ENCODE measurements at regions not wholly inside any gene's neighbourhood (a gene's known extent, or its start where the extent isn't known, plus 50 kb on each side); places are given as distances from the start of the nearest gene placed in this dataset.
A peak's percentile ranks its signal among the peaks of the same experiment; 100 is the strongest.

GRCh38 chr10:108716352-108716751 lies 1207.0 kb downstream of the XPNPEP1 start:
- H3K27ac ChIP-seq (ENCODE audit: low read length) = no peak overlapping the region
- no peaks in the 10 kb centered on the region for H3K9me3 ChIP-seq (ENCODE audit: low read length)
- no peaks in the 10 kb centered on the region for H4K20me1 ChIP-seq (ENCODE audit: insufficient read depth)
- no peaks in the 10 kb centered on the region for H3K9me2 ChIP-seq (ENCODE audit: insufficient read depth, low read length)
- no peaks in the 10 kb centered on the region for H3F3A ChIP-seq (ENCODE audit: insufficient read depth, low read length, poor library complexity, severe bottlenecking)
- no peak overlapping the region for H3K4me3 ChIP-seq (ENCODE audit: low read length)
- no peaks in the 10 kb centered on the region for H3K79me2 ChIP-seq (replicated peaks; ENCODE audit: insufficient read depth, low read length)
- no peaks in the 10 kb centered on the region for H3K36me3 ChIP-seq (ENCODE audit: insufficient read depth, low read length)
- no peak overlapping the region for H3K4me2 ChIP-seq (ENCODE audit: low read length)
- no peak overlapping the region for H3K9ac ChIP-seq (ENCODE audit: low read length)
- H2AFZ ChIP-seq (ENCODE audit: low read depth, low read length) = no peak overlapping the region
- H3K27me3 ChIP-seq (ENCODE audit: insufficient read depth, low read depth, low read length) = no peaks in the 10 kb centered on the region
- TF ChIP-seq MXI1 (conservative IDR thresholded peaks at IDR 0.05; ENCODE audit: poor library complexity, severe bottlenecking) (no peak), SMC3 (conservative IDR thresholded peaks at IDR 0.05; ENCODE audit: poor library complexity) (no peak), CTCF (IDR thresholded peaks at IDR 0.05; ENCODE audit: poor library complexity, severe bottlenecking) (no peak), EP300 (conservative IDR thresholded peaks at IDR 0.05; ENCODE audit: poor library complexity, severe bottlenecking) (no peak), TAF1 (IDR thresholded peaks at IDR 0.05; ENCODE audit: low read depth) (no peak), POLR2AphosphoS5 (IDR thresholded peaks at IDR 0.05) (no peak), RAD21 (conservative IDR thresholded peaks at IDR 0.05) (no peak)

- Histone ChIP-seq H3K79me2 (replicated peaks; ENCODE audit: insufficient read depth, low read length) (no peaks in the 10 kb centered on the region), H3K9me2 (ENCODE audit: insufficient read depth, low read length) (no peaks in the 10 kb centered on the region), H3K4me3 (ENCODE audit: low read length) (no peak overlapping the region), H2AFZ (ENCODE audit: low read depth, low read length) (no peak overlapping the region), H3K27ac (ENCODE audit: low read length) (no peak overlapping the region), H3K36me3 (ENCODE audit: insufficient read depth, low read length) (no peaks in the 10 kb centered on the region), H3K9me3 (ENCODE audit: low read length) (no peaks in the 10 kb centered on the region), H3K9ac (ENCODE audit: low read length) (no peak overlapping the region), H3K4me2 (ENCODE audit: low read length) (no peak overlapping the region), H4K20me1 (ENCODE audit: insufficient read depth) (no peaks in the 10 kb centered on the region), H3F3A (ENCODE audit: insufficient read depth, low read length, poor library complexity, severe bottlenecking) (no peaks in the 10 kb centered on the region), H3K27me3 (ENCODE audit: insufficient read depth, low read depth, low read length) (no peaks in the 10 kb centered on the region)
- TF ChIP-seq CTCF (IDR thresholded peaks at IDR 0.05; ENCODE audit: poor library complexity, severe bottlenecking) (no peak), RAD21 (conservative IDR thresholded peaks at IDR 0.05) (no peak), TAF1 (IDR thresholded peaks at IDR 0.05; ENCODE audit: low read depth) (no peak), EP300 (conservative IDR thresholded peaks at IDR 0.05; ENCODE audit: poor library complexity, severe bottlenecking) (peak; percentile 92), POLR2AphosphoS5 (IDR thresholded peaks at IDR 0.05) (peak; percentile 73), MXI1 (conservative IDR thresholded peaks at IDR 0.05; ENCODE audit: poor library complexity, severe bottlenecking) (no peak), EZH2 (IDR thresholded peaks at IDR 0.05; ENCODE audit: borderline replicate concordance, insufficient read depth, low read length, poor library complexity, severe bottlenecking) (no peak)
Measured at GRCh38 chr10:108709927-108710722, 1213.2 kb downstream of the XPNPEP1 start.

GRCh38 chr10:108708363-108708762 lies 1214.9 kb downstream of the XPNPEP1 start:
- Histone ChIP-seq H3K27ac (ENCODE audit: low read length) (peak overlapping the region; percentile 33), H3K4me2 (ENCODE audit: low read length) (no peak overlapping the region), H2AFZ (ENCODE audit: low read depth, low read length) (no peak overlapping the region), H3K9me2 (ENCODE audit: insufficient read depth, low read length) (no peaks in the 10 kb centered on the region), H3K9ac (ENCODE audit: low read length) (no peak overlapping the region), H3F3A (ENCODE audit: insufficient read depth, low read length, poor library complexity, severe bottlenecking) (no peaks in the 10 kb centered on the region), H3K4me3 (ENCODE audit: low read length) (no peak overlapping the region), H3K79me2 (replicated peaks; ENCODE audit: insufficient read depth, low read length) (no peaks in the 10 kb centered on the region), H3K36me3 (ENCODE audit: insufficient read depth, low read length) (no peaks in the 10 kb centered on the region), H4K20me1 (ENCODE audit: insufficient read depth) (no peaks in the 10 kb centered on the region), H3K27me3 (ENCODE audit: insufficient read depth, low read depth, low read length) (no peaks in the 10 kb centered on the region), H3K9me3 (ENCODE audit: low read length) (no peaks in the 10 kb centered on the region)
- TF ChIP-seq CTCF (IDR thresholded peaks at IDR 0.05; ENCODE audit: poor library complexity, severe bottlenecking) = no peak
